HEK293 (cell line): ENCODE measurements at regions not wholly inside any gene's neighbourhood (a gene's known extent, or its start where the extent isn't known, plus 50 kb on each side); places are given as distances from the start of the nearest gene placed in this dataset.

Source experiments
- YY1 ChIP-seq: fragments of 450-650 bp; formaldehyde crosslinking; IDR thresholded peaks from 2 replicates; pipeline ENCODE4 v1.5.1; 2018; ENCODE audit warnings: missing biosample characterization, missing genetic modification characterization
- ZSCAN23 ChIP-seq: fragments of 450-650 bp; formaldehyde crosslinking; IDR thresholded peaks from 2 replicates; pipeline ENCODE4 v1.5.1; 2016; ENCODE audit warnings: missing biosample characterization, missing genetic modification characterization
- ZXDB ChIP-seq: fragments of 450-650 bp; formaldehyde crosslinking; IDR thresholded peaks from 2 replicates; pipeline ENCODE4 v1.5.1; 2016; ENCODE audit warnings: missing biosample characterization, missing genetic modification characterization
- TF ChIP-seq, protein P1 (sequence below): fragments of 450-650 bp; formaldehyde crosslinking; IDR thresholded peaks from 2 replicates; pipeline ENCODE4 v1.5.1; 2016; ENCODE audit warnings: missing biosample characterization, missing genetic modification characterization

DNA sequence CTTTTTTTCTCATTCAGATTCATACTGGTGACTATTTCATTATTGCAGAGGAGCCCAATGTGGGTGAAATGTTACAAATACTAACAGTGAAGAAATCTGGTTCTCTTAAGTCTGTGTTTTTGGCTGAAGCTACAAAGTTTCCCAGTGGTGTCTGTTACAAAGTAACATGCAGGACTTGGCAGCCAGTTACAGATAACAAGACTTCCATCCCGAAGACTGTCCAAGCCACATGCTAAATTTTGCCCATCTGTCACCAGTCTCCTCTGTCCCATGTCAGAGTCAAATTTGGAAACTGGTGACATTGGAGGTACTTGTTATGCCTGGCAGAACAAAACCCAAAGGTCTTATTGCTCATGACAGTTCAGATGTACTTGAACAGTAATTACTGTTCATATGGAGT lies 269.2 kb upstream of the GOLIM4 start:
- TF ChIP-seq, protein P1, sequence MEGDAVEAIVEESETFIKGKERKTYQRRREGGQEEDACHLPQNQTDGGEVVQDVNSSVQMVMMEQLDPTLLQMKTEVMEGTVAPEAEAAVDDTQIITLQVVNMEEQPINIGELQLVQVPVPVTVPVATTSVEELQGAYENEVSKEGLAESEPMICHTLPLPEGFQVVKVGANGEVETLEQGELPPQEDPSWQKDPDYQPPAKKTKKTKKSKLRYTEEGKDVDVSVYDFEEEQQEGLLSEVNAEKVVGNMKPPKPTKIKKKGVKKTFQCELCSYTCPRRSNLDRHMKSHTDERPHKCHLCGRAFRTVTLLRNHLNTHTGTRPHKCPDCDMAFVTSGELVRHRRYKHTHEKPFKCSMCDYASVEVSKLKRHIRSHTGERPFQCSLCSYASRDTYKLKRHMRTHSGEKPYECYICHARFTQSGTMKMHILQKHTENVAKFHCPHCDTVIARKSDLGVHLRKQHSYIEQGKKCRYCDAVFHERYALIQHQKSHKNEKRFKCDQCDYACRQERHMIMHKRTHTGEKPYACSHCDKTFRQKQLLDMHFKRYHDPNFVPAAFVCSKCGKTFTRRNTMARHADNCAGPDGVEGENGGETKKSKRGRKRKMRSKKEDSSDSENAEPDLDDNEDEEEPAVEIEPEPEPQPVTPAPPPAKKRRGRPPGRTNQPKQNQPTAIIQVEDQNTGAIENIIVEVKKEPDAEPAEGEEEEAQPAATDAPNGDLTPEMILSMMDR (tag by site-specific recombination) = no peak
- no peak for TF ChIP-seq ZXDB (tag by site-specific recombination)
- TF ChIP-seq ZSCAN23 (tag by site-specific recombination) = no peak
- no peak for TF ChIP-seq YY1 (tag by site-specific recombination)
